ENCODE measurements at regions not wholly inside any gene's neighbourhood (a gene's known extent, or its start where the extent isn't known, plus 50 kb on each side); places are given as distances from the start of the nearest gene placed in this dataset.

DNA sequence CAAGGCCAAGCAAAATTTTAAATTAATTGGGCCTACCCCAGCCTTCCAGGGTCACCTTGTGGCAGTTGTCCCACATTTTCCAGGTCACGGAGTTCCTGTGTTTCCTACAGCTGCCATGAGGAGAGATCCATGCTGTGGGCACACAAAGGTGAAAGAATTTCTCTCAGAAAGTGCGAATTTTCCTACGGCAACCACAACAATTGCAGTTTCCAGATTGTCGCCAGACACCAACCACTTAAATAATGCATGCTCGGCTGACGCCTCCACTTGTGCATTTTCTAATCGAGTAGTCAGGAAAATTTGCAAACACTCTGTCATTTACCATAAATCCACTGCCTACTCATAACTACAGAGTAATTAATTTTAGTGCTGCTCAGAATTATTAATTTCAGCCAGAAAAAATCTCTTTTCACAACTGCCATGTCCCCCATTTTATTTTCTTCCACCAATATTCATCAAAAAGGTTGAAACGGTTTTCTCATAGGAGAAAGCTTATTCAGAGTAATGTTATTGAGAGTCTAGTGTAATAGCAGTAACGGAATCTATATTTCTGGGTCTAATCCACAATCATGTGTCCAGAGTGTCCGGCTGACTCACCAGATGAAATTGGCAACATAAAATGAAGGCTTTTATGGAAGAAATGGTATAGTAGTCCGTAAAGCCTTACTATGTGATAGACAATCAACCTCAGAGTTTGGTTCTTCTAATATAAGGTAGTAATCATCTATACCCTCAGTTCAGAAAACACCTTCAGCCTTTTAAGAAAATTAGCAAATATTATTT is 389.8 kb downstream of the NR2F1-AS1 start:
- TF ChIP-seq, protein P1, sequence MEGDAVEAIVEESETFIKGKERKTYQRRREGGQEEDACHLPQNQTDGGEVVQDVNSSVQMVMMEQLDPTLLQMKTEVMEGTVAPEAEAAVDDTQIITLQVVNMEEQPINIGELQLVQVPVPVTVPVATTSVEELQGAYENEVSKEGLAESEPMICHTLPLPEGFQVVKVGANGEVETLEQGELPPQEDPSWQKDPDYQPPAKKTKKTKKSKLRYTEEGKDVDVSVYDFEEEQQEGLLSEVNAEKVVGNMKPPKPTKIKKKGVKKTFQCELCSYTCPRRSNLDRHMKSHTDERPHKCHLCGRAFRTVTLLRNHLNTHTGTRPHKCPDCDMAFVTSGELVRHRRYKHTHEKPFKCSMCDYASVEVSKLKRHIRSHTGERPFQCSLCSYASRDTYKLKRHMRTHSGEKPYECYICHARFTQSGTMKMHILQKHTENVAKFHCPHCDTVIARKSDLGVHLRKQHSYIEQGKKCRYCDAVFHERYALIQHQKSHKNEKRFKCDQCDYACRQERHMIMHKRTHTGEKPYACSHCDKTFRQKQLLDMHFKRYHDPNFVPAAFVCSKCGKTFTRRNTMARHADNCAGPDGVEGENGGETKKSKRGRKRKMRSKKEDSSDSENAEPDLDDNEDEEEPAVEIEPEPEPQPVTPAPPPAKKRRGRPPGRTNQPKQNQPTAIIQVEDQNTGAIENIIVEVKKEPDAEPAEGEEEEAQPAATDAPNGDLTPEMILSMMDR (IDR thresholded peaks at IDR 0.05; ENCODE audit: unreplicated experiment): no peak
- Mint-ChIP-seq H3K27ac (ENCODE audit: unreplicated experiment) (no peak overlapping the region), H3K36me3 (ENCODE audit: insufficient read depth, unreplicated experiment) (no peaks in the 10 kb centered on the region), H3K4me3 (ENCODE audit: low read depth, unreplicated experiment) (no peak overlapping the region), H3K4me1 (ENCODE audit: low read depth, unreplicated experiment) (peaks cover 74% of the 10 kb centered on the region), H3K27me3 (ENCODE audit: unreplicated experiment) (no peaks in the 10 kb centered on the region), H3K9me3 (ENCODE audit: low read depth, unreplicated experiment) (peaks cover 4% of the 10 kb centered on the region)
- BruUV-seq (replicated peaks): no TSS peak
- intact Hi-C loops (cut with micrococcal nuclease; ENCODE audit: unreplicated experiment): loop anchor here (5.0 kb wide), 1 partner anchor 274 kb away; no protein-coding TSS in a partner anchor
- CTCF ChIA-PET: interaction anchor here (1.0 to 1.1 kb wide), 2 partner anchors 99 to 429 kb away, joined by 4 to 6 read pairs; no protein-coding TSS in a partner anchor
- no peak for DNase-seq

DNA sequence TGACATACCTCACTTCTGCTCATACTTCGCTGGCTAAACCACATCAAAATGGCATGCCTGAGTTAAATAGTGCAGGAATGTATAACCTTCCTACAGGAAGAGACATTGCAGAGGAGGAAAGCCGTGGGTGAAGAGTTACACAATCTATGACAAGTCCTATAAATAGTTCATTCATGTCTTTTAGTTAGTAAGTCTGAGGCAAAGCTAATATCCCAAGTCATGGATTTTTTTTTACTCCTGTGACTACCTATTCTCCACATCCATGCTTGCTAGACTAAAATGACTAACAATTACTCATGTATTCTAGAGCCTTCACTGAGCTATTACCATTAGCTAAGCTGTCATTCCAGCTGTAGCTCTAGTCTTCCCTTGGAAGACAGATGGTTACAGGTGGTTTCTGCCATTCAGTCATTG is 391.3 kb downstream of the NR2F1-AS1 start:
- Mint-ChIP-seq H3K4me3 (ENCODE audit: low read depth, unreplicated experiment) (no peak overlapping the region), H3K27me3 (ENCODE audit: unreplicated experiment) (no peaks in the 10 kb centered on the region), H3K36me3 (ENCODE audit: insufficient read depth, unreplicated experiment) (no peaks in the 10 kb centered on the region), H3K9me3 (ENCODE audit: low read depth, unreplicated experiment) (peaks cover 4% of the 10 kb centered on the region), H3K4me1 (ENCODE audit: low read depth, unreplicated experiment) (peaks cover 80% of the 10 kb centered on the region), H3K27ac (ENCODE audit: unreplicated experiment) (peak overlapping the region; percentile 55)
- no TSS peak for BruUV-seq (replicated peaks)
- CTCF ChIA-PET: interaction anchor here (0.6 to 1.1 kb wide), 2 partner anchors 431 to 532 kb away, joined by 6 read pairs; no protein-coding TSS in a partner anchor
- intact Hi-C loops (cut with micrococcal nuclease; ENCODE audit: unreplicated experiment): loop anchor here (5.0 kb wide), 1 partner anchor 272 kb away; no protein-coding TSS in a partner anchor
- DNase-seq: no peak
- TF ChIP-seq, protein P1 (IDR thresholded peaks at IDR 0.05; ENCODE audit: unreplicated experiment): no peak

DNA sequence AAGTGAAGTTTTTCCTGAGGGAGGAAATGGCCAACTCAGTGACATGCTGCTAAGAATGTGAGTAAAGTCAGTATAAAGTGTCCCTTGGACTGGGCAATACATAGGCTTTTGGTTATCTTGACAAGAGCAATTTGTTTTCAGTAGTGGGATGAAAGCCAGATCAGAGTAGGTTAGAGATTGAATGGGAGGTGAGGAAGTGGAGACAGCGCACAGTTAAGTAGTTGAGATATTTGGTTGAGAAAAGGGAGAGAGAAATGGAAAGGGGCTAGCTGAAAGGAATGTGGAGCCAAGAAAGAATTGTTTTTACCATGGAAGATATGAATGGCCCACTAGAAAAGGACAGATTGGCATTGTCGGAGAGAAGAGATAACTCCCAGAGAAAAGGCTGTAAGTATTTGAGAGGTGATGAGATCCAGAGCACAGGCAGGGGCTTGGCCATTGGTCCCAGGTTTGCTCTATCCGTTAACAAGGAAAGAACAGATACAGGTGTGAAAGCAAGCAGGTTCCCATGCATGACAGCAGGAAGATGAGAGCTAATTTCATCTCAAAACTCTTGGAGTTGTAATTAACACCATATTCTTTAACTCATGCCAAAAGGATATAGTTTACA is 392.0 kb downstream of the NR2F1-AS1 start:
- H3K4me3 Mint-ChIP-seq (ENCODE audit: low read depth, unreplicated experiment): no peak overlapping the region
- H3K4me1 Mint-ChIP-seq (ENCODE audit: low read depth, unreplicated experiment): peaks cover 75% of the 10 kb centered on the region
- no peak for DNase-seq
- peak overlapping the region; percentile 40 for H3K27ac Mint-ChIP-seq (ENCODE audit: unreplicated experiment)
- H3K9me3 Mint-ChIP-seq (ENCODE audit: low read depth, unreplicated experiment): peaks cover 4% of the 10 kb centered on the region
- no peaks in the 10 kb centered on the region for H3K27me3 Mint-ChIP-seq (ENCODE audit: unreplicated experiment)
- intact Hi-C loops (cut with micrococcal nuclease; ENCODE audit: unreplicated experiment): no loop called here
- TF ChIP-seq, protein P1 (IDR thresholded peaks at IDR 0.05; ENCODE audit: unreplicated experiment): no peak
- CTCF ChIA-PET: no interaction called here
- BruUV-seq (replicated peaks): no TSS peak
- H3K36me3 Mint-ChIP-seq (ENCODE audit: insufficient read depth, unreplicated experiment): no peaks in the 10 kb centered on the region

DNA sequence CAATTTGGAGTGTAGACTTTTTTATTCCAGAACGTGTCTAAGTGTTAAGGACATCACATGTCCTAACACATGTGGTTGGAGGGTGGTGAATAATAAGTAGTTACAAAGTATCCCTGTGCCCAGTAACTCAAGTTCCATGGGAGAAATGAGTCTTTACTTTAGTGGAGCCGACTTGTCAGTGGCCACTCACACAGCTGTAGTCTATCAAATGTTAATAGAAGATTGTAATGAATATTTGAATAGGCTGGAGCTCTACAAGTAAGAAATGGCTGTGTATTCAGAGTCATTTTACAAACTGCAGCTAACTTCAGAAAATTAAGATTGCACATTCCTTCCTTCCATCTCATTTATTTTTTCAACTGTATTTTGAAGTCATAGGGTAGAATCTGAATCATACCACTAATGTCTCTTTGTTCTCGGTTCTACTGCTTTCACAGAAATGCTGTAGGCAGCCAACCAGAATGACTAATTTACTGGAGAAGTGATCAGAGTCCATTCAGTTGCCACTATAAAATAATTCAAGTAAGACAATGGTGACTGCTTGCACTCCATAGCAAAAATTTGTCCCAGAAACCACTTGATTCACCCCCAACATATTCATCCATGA is 394.8 kb downstream of the NR2F1-AS1 start:
- peaks cover 4% of the 10 kb centered on the region for H3K9me3 Mint-ChIP-seq (ENCODE audit: low read depth, unreplicated experiment)
- CTCF ChIA-PET: interaction anchor here (0.6 kb wide), 1 partner anchor 78 kb away, joined by 3 read pairs; no protein-coding TSS in a partner anchor
- no peak overlapping the region for H3K4me3 Mint-ChIP-seq (ENCODE audit: low read depth, unreplicated experiment)
- intact Hi-C loops (cut with micrococcal nuclease; ENCODE audit: unreplicated experiment): loop anchor here (1.0 kb wide), 1 partner anchor 17 kb away; no protein-coding TSS in a partner anchor
- H3K4me1 Mint-ChIP-seq (ENCODE audit: low read depth, unreplicated experiment): peaks cover 47% of the 10 kb centered on the region
- H3K27ac Mint-ChIP-seq (ENCODE audit: unreplicated experiment): peak overlapping the region; percentile 15
- no peaks in the 10 kb centered on the region for H3K27me3 Mint-ChIP-seq (ENCODE audit: unreplicated experiment)
- no peaks in the 10 kb centered on the region for H3K36me3 Mint-ChIP-seq (ENCODE audit: insufficient read depth, unreplicated experiment)
- BruUV-seq (replicated peaks): no TSS peak
- no peak for DNase-seq
- TF ChIP-seq, protein P1 (IDR thresholded peaks at IDR 0.05; ENCODE audit: unreplicated experiment): no peak
